ENCODE measurements at regions not wholly inside any gene's neighbourhood (a gene's known extent, or its start where the extent isn't known, plus 50 kb on each side); places are given as distances from the start of the nearest gene placed in this dataset.
"Not testable (repeated sequence)": the region's sequence is repeated elsewhere in the genome, so short reads cannot be mapped to it uniquely, and the experiment has no call there.

GRCh38 chr16:13845232-13845631 lies 74.7 kb upstream of the ERCC4 start:
- FAIRE-seq (no peak), DNase-seq (ENCODE audit: insufficient read length, low spot score) (no peak)

GRCh38 chr16:13848795-13849194 lies 71.2 kb upstream of the ERCC4 start:
- FAIRE-seq (no peak), DNase-seq (ENCODE audit: insufficient read length, low spot score) (no peak)

DNA sequence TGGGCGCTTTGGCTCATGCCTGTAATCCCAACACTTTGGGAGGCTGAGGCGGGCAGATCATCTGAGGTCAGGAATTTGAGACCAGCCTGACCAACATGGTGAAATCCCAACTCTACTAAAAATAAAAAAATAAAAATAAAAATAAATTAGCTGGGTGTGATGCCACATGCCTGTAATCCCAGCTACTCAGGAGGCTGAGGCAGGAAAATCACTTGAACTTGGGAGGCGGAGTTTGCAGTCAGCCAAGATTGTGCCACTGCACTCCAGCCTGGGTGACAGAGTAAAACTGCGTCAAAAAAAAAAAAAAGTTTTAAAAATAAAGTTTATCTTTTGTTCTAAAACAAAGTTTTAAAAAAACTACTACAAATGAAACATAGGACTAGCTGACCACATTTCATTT lies 69.8 kb upstream of the ERCC4 start:
- not testable (repeated sequence) for FAIRE-seq; DNase-seq (ENCODE audit: insufficient read length, low spot score)

DNA sequence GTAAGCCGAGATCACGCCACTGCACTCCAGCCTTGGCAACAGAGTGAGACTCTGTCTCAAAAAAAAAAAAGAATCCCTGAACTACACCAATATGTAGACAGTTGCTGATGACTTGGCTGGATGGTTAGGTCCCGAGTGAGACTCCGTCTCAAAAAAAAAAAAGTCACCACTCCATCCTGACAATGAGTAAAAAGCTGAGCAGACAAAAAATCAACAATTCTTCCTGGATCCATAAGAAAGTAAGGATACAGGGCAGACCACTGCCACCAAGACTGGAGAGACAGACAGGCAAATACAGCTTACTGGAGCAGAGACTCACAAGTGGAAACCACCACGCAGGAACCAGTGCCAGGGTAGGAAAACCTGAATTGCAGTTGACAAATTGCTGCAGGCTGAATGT lies 67.1 kb upstream of the ERCC4 start:
- no peak for DNase-seq (ENCODE audit: insufficient read length, low spot score)
- FAIRE-seq = no peak

- FAIRE-seq = no peak
- DNase-seq (ENCODE audit: insufficient read length, low spot score) = no peak
Observed at GRCh38 chr16:13856398-13856797, 63.6 kb upstream of the ERCC4 start.

DNA sequence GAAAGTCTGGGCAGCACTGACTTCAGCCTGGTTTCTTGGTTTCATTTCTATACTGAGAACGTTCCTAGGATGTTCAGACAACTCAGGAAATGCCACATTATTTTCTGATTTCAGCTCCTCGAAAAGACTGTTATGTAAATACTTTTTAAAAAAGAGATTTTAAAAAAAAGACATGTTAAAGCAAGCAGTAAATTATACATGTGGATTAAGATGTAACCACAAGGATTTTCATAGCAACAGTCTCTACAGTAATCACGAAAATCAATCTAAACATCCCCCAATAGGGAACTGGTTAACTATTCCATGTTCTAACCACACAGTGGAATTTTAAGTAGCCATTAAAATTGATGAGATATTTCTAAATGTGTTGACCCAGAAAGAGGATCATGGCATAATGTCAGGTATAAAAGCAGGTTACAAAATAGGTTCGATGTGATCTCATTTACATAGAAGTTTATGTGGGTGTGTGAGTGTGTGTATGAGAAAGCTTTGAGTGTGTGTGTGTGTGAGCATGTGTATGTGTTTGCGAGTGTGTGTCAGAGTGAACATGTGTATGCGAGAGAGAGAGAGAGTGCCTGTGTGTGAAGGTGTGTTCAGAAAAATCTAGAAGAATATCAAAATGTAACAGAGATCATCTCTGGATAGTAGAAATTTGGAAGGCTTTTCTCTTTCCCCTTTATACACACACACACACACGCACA lies 63.0 kb upstream of the ERCC4 start:
- no peak for FAIRE-seq
- DNase-seq (ENCODE audit: insufficient read length, low spot score) = no peak

- no peak for DNase-seq (ENCODE audit: insufficient read length, low spot score)
- peak; percentile 26 for FAIRE-seq
Observed at GRCh38 chr16:13858873-13859580, 60.9 kb upstream of the ERCC4 start.

GRCh38 chr16:13863075-13863765 lies 56.7 kb upstream of the ERCC4 start:
- no peak for DNase-seq (ENCODE audit: insufficient read length, low spot score)
- FAIRE-seq = no peak

GRCh38 chr16:13864689-13865088 lies 55.3 kb upstream of the ERCC4 start:
- no peak for DNase-seq (ENCODE audit: insufficient read length, low spot score)
- no peak for FAIRE-seq

DNA sequence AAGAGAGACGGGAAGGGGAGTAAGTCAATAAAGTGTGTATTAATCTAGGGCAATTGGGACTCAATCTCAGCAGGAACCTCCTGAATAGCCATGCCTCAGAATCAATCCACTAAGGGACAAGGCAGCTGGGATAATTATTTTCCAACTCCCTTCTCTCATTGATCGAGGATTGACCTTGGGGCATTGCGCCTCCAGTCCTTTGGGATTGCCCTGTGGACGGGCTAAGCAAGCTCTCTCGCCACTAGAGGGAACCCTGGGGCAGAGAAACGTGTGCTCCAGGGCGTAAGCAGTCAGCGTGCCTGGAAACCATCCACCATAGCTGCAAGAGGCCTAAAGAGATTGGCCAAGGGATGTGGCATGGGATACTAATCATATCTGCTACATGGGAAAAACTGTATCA lies 53.9 kb upstream of the ERCC4 start:
- FAIRE-seq = no peak
- DNase-seq (ENCODE audit: insufficient read length, low spot score) = peak; percentile 41
